SK-N-SH treated with all-trans-retinoic acid at 6 μM for 48 hours (cell line): ENCODE measurements at regions not wholly inside any gene's neighbourhood (a gene's known extent, or its start where the extent isn't known, plus 50 kb on each side); places are given as distances from the start of the nearest gene placed in this dataset.

Source experiments
- ATAC-seq: fragments of 200-7000 bp; cut with Tn5 transposase; 3 replicates; pipeline ENCODE4 v1.9.1; 2020; ENCODE audit warnings: mild to moderate bottlenecking, moderate library complexity
- BACH2 ChIP-seq: fragments of 250-450 bp; sonication (Bioruptor Pico); IDR thresholded peaks from 2 replicates; pipeline ENCODE4 v1.9.0; 2021; ENCODE audit warnings: mild to moderate bottlenecking, borderline replicate concordance
- ESRRG ChIP-seq: fragments of 250-450 bp; sonication (Bioruptor Pico); IDR thresholded peaks from 2 replicates; pipeline ENCODE4 v1.6.1; 2021; ENCODE audit warnings: mild to moderate bottlenecking
- GLIS3 ChIP-seq: fragments of 250-450 bp; sonication (Bioruptor Pico); IDR thresholded peaks from 2 replicates; pipeline ENCODE4 v1.5.0; 2020; ENCODE audit warnings: mild to moderate bottlenecking, moderate library complexity
- ISL1 ChIP-seq: fragments of 250-450 bp; sonication (Bioruptor Pico); IDR thresholded peaks from 2 replicates; pipeline ENCODE4 v2.1.2; 2022; ENCODE audit warnings: mild to moderate bottlenecking, moderate library complexity
- OSR1 ChIP-seq: fragments of 250-450 bp; sonication (Bioruptor Pico); IDR thresholded peaks from 2 replicates; pipeline ENCODE4 v1.8.0; 2022; ENCODE audit warnings: moderate library complexity, mild to moderate bottlenecking, inconsistent platforms
- POU6F1 ChIP-seq: fragments of 250-450 bp; sonication (Bioruptor Pico); IDR thresholded peaks from 2 replicates; pipeline ENCODE4 v1.8.0; 2021; ENCODE audit warnings: low read depth, mild to moderate bottlenecking, moderate library complexity, borderline replicate concordance
- PPARA ChIP-seq: fragments of 250-450 bp; sonication (Bioruptor Pico); IDR thresholded peaks from 2 replicates; pipeline ENCODE4 v1.5.0; 2020; ENCODE audit warnings: mild to moderate bottlenecking, borderline replicate concordance
- RARB ChIP-seq: fragments of 250-450 bp; sonication (Bioruptor Pico); IDR thresholded peaks from 2 replicates; pipeline ENCODE4 v1.8.0; 2021; ENCODE audit warnings: mild to moderate bottlenecking, moderate library complexity
- SNAI2 ChIP-seq: fragments of 250-450 bp; sonication (Bioruptor Pico); IDR thresholded peaks from 2 replicates; pipeline ENCODE4 v1.5.0; 2020; ENCODE audit warnings: mild to moderate bottlenecking, moderate library complexity
- TCF4 ChIP-seq: fragments of 250-450 bp; sonication (Bioruptor Pico); IDR thresholded peaks from 2 replicates; pipeline ENCODE4 v1.8.0; 2021; ENCODE audit warnings: mild to moderate bottlenecking, moderate library complexity, borderline replicate concordance
- TOX ChIP-seq: fragments of 250-450 bp; sonication (Bioruptor Pico); IDR thresholded peaks from 2 replicates; pipeline ENCODE4 v1.8.0; 2021; ENCODE audit warnings: mild to moderate bottlenecking, moderate library complexity, borderline replicate concordance
- TSHZ2 ChIP-seq: fragments of 250-450 bp; sonication (Bioruptor Pico); IDR thresholded peaks from 2 replicates; pipeline ENCODE4 v1.5.0; 2020; ENCODE audit warnings: mild to moderate bottlenecking, moderate library complexity
- ZC3H10 ChIP-seq: fragments of 250-450 bp; sonication (Bioruptor Pico); IDR thresholded peaks from 2 replicates; pipeline ENCODE4 v1.5.1; 2021; ENCODE audit warnings: mild to moderate bottlenecking, moderate library complexity
- ZFP3 ChIP-seq: fragments of 250-450 bp; sonication (Bioruptor Pico); IDR thresholded peaks from 2 replicates; pipeline ENCODE4 v1.5.0; 2020; ENCODE audit warnings: mild to moderate bottlenecking, moderate library complexity
- ZFP30 ChIP-seq: fragments of 450-650 bp; formaldehyde crosslinking; IDR thresholded peaks from 2 replicates; pipeline ENCODE4 v1.5.0; 2022; ENCODE audit warnings: mild to moderate bottlenecking, moderate library complexity
- ZNF565 ChIP-seq: fragments of 450-650 bp; formaldehyde crosslinking; conservative IDR thresholded peaks from 2 replicates; pipeline ENCODE4 v1.5.0; 2020; ENCODE audit warnings: low read depth, mild to moderate bottlenecking, moderate library complexity
- ZNF70 ChIP-seq: fragments of 450-650 bp; formaldehyde crosslinking; IDR thresholded peaks from 2 replicates; pipeline ENCODE4 v1.5.0; 2020; ENCODE audit warnings: mild to moderate bottlenecking, moderate library complexity
- ZNF8 ChIP-seq: fragments of 450-650 bp; formaldehyde crosslinking; IDR thresholded peaks from 2 replicates; pipeline ENCODE4 v1.5.0; 2020; ENCODE audit warnings: mild to moderate bottlenecking, moderate library complexity
- TF ChIP-seq, protein P1 (sequence below): fragments of 250-450 bp; sonication (Bioruptor Pico); IDR thresholded peaks from 2 replicates; pipeline ENCODE4 v1.5.1; 2020; ENCODE audit warnings: low read depth, mild to moderate bottlenecking, moderate library complexity
- TF ChIP-seq, protein P2 (sequence below): fragments of 250-450 bp; sonication (Bioruptor Pico); IDR thresholded peaks from 2 replicates; pipeline ENCODE4 v1.5.1; 2021; ENCODE audit warnings: mild to moderate bottlenecking, moderate library complexity
- TF ChIP-seq, protein P3 (sequence below): fragments of 250-450 bp; sonication (Bioruptor Pico); IDR thresholded peaks from 2 replicates; pipeline ENCODE4 v1.8.0; 2020; ENCODE audit warnings: mild to moderate bottlenecking, moderate library complexity, borderline replicate concordance

DNA sequence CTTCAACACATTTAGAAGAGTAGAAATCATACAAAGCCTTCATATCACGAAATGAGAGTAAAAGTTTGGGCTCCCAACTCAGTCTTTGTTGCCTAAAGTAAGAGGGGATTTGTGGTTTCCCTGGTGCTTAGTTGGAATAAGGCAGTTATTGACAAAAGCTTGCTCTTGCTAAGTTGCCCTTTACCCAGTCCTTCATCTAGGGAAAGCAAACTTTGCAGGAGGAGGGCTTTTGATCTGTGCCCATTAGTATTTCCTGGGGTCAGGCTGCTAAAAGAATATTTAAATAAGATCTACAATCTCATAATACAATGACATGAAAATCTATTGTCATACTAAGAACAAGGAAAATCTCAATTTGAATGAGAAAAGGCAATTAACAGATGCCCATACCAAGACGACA is 84.1 kb upstream of the ACO1 start:
- no peak for ATAC-seq
- TF ChIP-seq, protein P1, sequence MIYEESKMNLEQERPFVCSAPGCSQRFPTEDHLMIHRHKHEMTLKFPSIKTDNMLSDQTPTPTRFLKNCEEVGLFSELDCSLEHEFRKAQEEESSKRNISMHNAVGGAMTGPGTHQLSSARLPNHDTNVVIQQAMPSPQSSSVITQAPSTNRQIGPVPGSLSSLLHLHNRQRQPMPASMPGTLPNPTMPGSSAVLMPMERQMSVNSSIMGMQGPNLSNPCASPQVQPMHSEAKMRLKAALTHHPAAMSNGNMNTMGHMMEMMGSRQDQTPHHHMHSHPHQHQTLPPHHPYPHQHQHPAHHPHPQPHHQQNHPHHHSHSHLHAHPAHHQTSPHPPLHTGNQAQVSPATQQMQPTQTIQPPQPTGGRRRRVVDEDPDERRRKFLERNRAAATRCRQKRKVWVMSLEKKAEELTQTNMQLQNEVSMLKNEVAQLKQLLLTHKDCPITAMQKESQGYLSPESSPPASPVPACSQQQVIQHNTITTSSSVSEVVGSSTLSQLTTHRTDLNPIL (CRISPR knock-in tag): no peak
- no peak for TF ChIP-seq ZNF70
- no peak for TF ChIP-seq ZNF8 (CRISPR knock-in tag)
- TF ChIP-seq, all 23 proteins: peak for 0

DNA sequence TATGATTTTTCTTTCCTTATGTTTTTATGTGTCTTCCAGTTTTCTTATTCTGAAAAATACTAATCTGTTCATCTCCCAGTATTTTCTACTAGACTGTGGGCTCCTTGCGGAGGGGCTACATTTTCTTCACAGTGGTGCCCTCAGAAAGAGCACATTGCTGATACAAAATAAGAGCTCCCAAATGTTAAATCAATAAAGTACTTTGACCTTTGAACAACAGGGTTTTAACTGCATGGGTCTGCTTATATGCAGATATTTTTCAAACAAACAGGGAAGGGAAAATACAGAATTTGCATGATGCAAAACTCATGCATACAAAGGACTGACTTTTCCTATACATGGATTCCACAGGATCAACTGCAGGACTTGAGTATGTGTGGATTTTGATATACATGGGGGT is 79.9 kb upstream of the ACO1 start:
- no peak for TF ChIP-seq TSHZ2 (CRISPR knock-in tag)
- TF ChIP-seq OSR1 (CRISPR knock-in tag): no peak
- no peak for TF ChIP-seq POU6F1
- no peak for TF ChIP-seq GLIS3
- no peak for TF ChIP-seq ZNF565 (CRISPR knock-in tag)
- no peak for TF ChIP-seq ZNF8 (CRISPR knock-in tag)
- TF ChIP-seq TOX (CRISPR knock-in tag): no peak
- no peak for TF ChIP-seq ZC3H10 (CRISPR knock-in tag)
- TF ChIP-seq ZNF70: no peak
- TF ChIP-seq ISL1 (CRISPR knock-in tag): no peak
- no peak for TF ChIP-seq ZFP3
- TF ChIP-seq, protein P2, sequence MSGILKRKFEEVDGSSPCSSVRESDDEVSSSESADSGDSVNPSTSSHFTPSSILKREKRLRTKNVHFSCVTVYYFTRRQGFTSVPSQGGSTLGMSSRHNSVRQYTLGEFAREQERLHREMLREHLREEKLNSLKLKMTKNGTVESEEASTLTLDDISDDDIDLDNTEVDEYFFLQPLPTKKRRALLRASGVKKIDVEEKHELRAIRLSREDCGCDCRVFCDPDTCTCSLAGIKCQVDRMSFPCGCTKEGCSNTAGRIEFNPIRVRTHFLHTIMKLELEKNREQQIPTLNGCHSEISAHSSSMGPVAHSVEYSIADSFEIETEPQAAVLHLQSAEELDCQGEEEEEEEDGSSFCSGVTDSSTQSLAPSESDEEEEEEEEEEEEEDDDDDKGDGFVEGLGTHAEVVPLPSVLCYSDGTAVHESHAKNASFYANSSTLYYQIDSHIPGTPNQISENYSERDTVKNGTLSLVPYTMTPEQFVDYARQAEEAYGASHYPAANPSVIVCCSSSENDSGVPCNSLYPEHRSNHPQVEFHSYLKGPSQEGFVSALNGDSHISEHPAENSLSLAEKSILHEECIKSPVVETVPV (CRISPR knock-in tag): no peak
- no peak for TF ChIP-seq RARB (CRISPR knock-in tag)
- no peak for TF ChIP-seq ESRRG (CRISPR knock-in tag)
- TF ChIP-seq PPARA (CRISPR knock-in tag): no peak
- TF ChIP-seq SNAI2: no peak
- no peak for TF ChIP-seq BACH2 (CRISPR knock-in tag)
- no peak for TF ChIP-seq ZFP30 (CRISPR knock-in tag)
- TF ChIP-seq, protein P3, sequence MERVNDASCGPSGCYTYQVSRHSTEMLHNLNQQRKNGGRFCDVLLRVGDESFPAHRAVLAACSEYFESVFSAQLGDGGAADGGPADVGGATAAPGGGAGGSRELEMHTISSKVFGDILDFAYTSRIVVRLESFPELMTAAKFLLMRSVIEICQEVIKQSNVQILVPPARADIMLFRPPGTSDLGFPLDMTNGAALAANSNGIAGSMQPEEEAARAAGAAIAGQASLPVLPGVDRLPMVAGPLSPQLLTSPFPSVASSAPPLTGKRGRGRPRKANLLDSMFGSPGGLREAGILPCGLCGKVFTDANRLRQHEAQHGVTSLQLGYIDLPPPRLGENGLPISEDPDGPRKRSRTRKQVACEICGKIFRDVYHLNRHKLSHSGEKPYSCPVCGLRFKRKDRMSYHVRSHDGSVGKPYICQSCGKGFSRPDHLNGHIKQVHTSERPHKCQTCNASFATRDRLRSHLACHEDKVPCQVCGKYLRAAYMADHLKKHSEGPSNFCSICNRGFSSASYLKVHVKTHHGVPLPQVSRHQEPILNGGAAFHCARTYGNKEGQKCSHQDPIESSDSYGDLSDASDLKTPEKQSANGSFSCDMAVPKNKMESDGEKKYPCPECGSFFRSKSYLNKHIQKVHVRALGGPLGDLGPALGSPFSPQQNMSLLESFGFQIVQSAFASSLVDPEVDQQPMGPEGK: no peak
- TF ChIP-seq TCF4 (CRISPR knock-in tag): no peak
- TF ChIP-seq, all 23 proteins: peak for 0
- ATAC-seq: no peak

DNA sequence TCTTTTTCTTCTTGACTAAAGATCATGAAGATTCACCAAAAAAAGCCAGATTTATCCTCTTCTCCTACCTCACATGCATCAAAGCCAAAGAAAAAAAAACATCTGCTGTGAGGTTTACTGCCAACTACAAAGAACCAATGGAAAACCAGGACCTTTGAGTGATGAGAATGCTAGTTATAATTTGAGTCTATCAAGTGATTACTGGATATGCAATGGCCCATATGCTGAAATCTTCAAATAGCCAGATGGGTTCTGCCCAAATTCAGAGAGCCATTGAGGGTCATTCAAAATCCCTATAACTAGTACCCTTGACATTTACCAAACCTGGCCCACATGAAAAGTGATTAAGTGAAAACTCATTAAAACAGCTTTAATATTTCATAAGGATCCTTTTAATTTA is 78.4 kb upstream of the ACO1 start:
- no peak for ATAC-seq

More for the DNA sequence above, 78.4 kb upstream of the ACO1 start:
- no peak for TF ChIP-seq RARB (CRISPR knock-in tag)
- no peak for TF ChIP-seq TCF4 (CRISPR knock-in tag)
- no peak for TF ChIP-seq ESRRG (CRISPR knock-in tag)
- TF ChIP-seq, all 23 proteins: peak for 0
